ENCODE measurements at regions not wholly inside any gene's neighbourhood (a gene's known extent, or its start where the extent isn't known, plus 50 kb on each side); places are given as distances from the start of the nearest gene placed in this dataset.

- WGBS, 4 donors = 62 to 74% (median 67%) methylated on average over 1 of the region's 1 CpG
- Histone ChIP-seq H3K36me3 (no peaks in the 10 kb centered on the region), H3K27me3 (no peaks in the 10 kb centered on the region), H3K4me1 (no peaks in the 10 kb centered on the region), H3K4me3 (no peak overlapping the region), H3K27ac (no peak overlapping the region), H3K9me3 (no peaks in the 10 kb centered on the region)
- intact Hi-C loops (cut with DNase I) = no loop called here
- no peak for DNase-seq
- no peak for ATAC-seq
- TF ChIP-seq, protein P1, sequence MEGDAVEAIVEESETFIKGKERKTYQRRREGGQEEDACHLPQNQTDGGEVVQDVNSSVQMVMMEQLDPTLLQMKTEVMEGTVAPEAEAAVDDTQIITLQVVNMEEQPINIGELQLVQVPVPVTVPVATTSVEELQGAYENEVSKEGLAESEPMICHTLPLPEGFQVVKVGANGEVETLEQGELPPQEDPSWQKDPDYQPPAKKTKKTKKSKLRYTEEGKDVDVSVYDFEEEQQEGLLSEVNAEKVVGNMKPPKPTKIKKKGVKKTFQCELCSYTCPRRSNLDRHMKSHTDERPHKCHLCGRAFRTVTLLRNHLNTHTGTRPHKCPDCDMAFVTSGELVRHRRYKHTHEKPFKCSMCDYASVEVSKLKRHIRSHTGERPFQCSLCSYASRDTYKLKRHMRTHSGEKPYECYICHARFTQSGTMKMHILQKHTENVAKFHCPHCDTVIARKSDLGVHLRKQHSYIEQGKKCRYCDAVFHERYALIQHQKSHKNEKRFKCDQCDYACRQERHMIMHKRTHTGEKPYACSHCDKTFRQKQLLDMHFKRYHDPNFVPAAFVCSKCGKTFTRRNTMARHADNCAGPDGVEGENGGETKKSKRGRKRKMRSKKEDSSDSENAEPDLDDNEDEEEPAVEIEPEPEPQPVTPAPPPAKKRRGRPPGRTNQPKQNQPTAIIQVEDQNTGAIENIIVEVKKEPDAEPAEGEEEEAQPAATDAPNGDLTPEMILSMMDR (IDR thresholded peaks at IDR 0.05) = no peak
- TF ChIP-seq POLR2A (IDR thresholded peaks at IDR 0.05) = no peak
These were observed 237.2 kb upstream of the SYT10 start for GRCh38 chr12:33676866-33677265.

DNA sequence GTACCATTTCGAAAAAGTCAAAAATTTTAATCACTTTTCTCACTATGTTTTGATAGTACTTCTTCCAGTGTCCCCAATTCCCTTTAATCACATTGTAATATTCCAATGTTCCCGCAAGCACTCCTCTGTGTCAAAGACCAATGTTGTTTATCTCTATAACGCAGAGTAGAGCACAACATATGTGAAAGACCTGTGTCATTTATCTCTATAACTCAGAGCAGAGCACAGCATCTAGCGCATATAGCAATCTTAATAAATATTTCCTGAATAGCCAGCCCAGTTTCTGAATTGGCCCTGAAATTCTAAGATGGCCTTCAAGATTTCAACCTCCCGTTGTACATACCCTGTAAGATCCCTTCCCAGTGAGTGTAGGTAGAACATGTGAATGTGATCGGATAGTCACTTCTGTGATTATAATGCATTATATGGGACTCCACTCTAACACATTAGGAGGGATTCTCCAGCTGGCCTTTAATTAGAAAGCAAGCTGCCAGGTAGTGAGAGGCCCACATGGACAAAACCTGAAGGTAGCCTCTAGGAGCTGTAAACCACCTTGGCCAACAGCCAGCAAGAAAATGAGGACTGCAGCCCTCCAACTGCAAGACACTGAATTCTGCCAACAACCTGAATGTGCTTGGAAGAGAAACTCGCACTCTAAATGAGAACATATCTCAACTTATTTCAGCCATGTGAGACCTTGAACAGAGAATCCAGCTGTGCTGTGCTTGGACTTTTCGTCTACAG is 238.8 kb upstream of the SYT10 start:
- Histone ChIP-seq H3K4me3 (no peak overlapping the region), H3K27ac (no peak overlapping the region), H3K9me3 (no peaks in the 10 kb centered on the region), H3K4me1 (no peaks in the 10 kb centered on the region), H3K27me3 (no peaks in the 10 kb centered on the region), H3K36me3 (no peaks in the 10 kb centered on the region)
- intact Hi-C loops (cut with DNase I) = no loop called here
- 79 to 89% (median 83%) methylated on average over 8 of the region's 8 CpGs for WGBS, 4 donors
- no peak for DNase-seq
- TF ChIP-seq, protein P1 (IDR thresholded peaks at IDR 0.05) = no peak
- no peak for TF ChIP-seq POLR2A (IDR thresholded peaks at IDR 0.05)
- no peak for ATAC-seq

DNA sequence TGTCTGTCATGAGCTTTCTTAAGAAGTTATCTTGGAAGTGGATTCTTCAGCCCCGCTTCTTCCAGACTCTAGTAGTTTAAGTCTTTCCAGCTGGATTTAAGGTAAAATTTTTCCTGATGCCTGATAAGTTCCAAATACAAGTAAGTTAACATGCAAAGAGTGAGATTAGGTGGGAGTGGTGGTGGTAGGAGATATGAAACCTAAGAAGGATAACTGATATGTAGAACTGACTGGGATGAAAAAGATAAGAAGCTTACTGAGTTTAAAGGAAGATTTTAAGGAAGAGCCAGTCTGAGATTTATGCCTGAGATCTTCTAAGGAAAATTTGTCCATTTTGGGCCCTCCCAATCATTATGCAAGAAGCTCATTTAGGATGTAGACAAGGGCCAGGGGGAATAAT is 250.9 kb upstream of the SYT10 start:
- no peak for TF ChIP-seq POLR2A (IDR thresholded peaks at IDR 0.05)
- TF ChIP-seq, protein P1 (IDR thresholded peaks at IDR 0.05) = no peak
- WGBS, 4 donors = 55 to 81% (median 62%) methylated on average over 1 of the region's 1 CpG
- no peaks in the 10 kb centered on the region for H3K4me1 ChIP-seq
- no peak for ATAC-seq
- intact Hi-C loops (cut with DNase I) = no loop called here
- H3K27ac ChIP-seq = no peak overlapping the region
- DNase-seq = no peak
- no peak overlapping the region for H3K4me3 ChIP-seq
- H3K9me3 ChIP-seq = peaks cover 0 to 6% (median 0%) of the 10 kb centered on the region in 12 donors
- H3K36me3 ChIP-seq = no peaks in the 10 kb centered on the region
- H3K27me3 ChIP-seq = no peaks in the 10 kb centered on the region

- TF ChIP-seq, protein P1 (IDR thresholded peaks at IDR 0.05) = no peak
- TF ChIP-seq POLR2A (IDR thresholded peaks at IDR 0.05) = no peak
- ATAC-seq (no peak), DNase-seq (no peak)
- Histone ChIP-seq H3K9me3 (no peaks in the 10 kb centered on the region), H3K4me3 (no peak overlapping the region), H3K27me3 (no peaks in the 10 kb centered on the region), H3K27ac (no peak overlapping the region), H3K36me3 (no peaks in the 10 kb centered on the region), H3K4me1 (no peaks in the 10 kb centered on the region)
- intact Hi-C loops (cut with DNase I) = no loop called here
- 86 to 93% (median 90%) methylated on average over 1 of the region's 1 CpG for WGBS, 4 donors
These were observed 263.6 kb upstream of the SYT10 start for GRCh38 chr12:33703221-33703620.

Measured in heart left ventricle (tissue), 16 donors.